GM19035 (cell line): ENCODE measurements at regions not wholly inside any gene's neighbourhood (a gene's known extent, or its start where the extent isn't known, plus 50 kb on each side); places are given as distances from the start of the nearest gene placed in this dataset.

Experiments used
- ATAC-seq: cut with Tn5 transposase; IDR thresholded peaks from one replicate; pipeline ENCODE4 v1.9.1; 2021; ENCODE audit not compliant: unreplicated experiment

- ATAC-seq, result no peak
Measured at GRCh38 chr1:60244906-60245305, 171.3 kb upstream of the C1orf87 start.

- ATAC-seq, result no peak
Measured at GRCh38 chr1:60235275-60235674, 161.7 kb upstream of the C1orf87 start.

DNA sequence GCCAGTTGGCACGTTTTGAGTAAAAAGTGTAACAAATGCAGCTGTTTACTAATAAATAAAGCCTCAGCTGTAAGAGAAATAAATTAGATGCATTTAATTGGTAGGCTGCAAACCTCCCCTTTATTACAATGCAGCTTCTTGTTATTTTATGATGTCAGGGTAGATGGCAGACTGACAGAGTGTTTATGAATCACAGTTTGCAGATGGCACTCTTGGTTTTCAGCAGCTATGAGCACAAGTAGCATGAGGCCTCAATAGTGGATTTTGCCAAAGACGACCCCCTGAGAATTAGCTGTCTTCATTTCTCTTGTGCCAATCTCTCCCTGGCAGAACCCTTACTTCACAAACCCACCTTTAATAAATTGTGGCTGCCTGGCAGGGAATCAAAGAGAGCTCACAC is 161.2 kb upstream of the C1orf87 start:
- ATAC-seq, result no peak

- no peak for ATAC-seq
Measured at GRCh38 chr1:60229821-60230220, 156.3 kb upstream of the C1orf87 start.

DNA sequence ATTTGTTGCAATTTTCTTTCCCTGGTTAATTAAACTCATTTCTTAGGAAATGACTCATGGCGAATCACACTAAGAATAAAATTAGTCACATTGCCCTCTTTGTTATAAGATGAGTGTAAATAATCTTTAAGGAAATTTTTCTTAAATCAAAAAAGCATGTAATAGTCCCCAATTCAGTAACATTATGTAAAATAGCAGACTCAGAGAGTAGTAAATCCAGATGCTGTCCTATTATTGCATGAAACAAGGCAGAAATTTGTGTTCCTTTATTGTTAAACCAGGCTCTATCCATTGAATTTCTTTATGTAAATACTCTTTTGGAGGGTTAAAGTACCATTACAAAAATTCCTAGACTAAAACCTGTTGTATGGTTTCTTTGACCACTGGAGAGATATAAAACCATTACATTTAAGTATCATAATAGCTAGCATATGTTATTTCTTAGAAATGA is 154.5 kb upstream of the C1orf87 start:
- no peak for ATAC-seq

DNA sequence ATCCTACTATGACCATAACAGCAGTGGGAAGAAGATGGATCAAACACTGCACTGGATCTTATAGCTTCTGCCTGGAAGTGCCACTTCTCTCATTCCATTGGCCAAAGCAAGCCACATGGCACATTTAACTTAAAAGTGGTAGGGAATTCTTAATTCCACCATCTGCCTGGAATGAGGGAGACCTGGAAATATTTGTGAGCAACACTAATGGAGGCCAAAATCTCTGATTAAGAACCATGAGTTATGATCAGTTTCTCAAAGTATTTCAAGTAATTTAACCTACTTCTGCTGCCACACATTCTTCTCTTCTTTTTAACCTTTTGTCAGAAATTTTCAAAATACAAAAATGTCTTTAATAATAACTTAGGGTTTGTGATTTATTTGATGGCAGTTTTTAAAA is 154.0 kb upstream of the C1orf87 start:
- no peak for ATAC-seq

DNA sequence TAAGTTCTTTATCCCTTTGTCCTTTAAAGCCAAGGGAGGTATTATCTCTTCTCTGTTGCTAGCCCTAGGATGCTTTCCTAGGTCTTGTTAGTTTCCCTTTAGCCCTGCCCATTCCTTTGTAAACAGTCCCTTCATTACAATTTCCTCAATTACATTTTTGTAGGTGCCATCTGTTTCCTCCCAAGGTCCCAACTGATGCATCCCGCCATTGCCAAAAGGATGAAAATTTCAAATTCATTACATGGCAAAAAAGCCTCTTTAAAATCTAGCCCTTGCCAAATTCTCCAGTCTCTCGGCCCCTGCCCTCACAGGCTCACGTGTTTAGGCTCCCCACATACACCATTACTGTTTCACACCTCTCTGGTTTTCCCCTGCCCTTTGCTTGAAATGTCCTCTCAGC is 151.9 kb upstream of the C1orf87 start:
- ATAC-seq, result no peak

DNA sequence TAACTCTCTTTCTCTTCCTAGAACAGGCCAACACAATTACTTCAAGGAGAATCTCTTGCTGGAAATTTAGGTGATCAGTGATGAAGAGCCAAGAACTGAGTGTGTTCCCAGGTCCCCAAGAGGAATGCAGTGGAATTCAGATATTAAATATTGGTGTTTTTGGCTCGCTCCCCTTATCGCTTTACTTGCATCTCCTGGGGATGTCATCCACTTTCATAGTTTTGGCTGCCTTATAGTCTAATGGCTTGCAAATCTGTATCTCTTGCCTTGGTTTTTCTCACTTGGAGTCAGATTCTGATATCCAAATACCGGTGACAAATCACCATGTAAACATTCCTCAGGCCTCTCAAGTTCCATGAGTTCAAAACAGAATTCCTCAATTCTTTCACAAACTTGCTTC is 151.0 kb upstream of the C1orf87 start:
- ATAC-seq, result no peak

DNA sequence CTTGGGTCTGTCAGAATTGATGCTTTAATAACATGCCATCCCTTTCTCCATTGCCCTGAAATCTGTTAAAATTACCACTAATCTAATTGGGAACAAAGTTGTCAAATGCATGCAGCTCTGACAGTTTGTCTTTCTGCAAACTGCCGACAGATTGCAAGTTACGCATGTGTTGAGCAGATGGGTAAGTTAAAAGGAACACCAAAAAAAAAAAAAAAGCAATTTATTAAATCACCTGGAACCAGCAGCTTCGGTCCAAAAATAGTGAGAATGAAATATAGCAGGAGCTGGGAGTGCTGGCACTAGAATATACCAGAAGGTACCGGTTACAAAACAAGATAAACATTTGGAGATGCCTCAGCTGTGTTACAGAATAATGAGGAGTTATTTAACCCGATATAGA is 149.6 kb upstream of the C1orf87 start:
- ATAC-seq, result no peak

DNA sequence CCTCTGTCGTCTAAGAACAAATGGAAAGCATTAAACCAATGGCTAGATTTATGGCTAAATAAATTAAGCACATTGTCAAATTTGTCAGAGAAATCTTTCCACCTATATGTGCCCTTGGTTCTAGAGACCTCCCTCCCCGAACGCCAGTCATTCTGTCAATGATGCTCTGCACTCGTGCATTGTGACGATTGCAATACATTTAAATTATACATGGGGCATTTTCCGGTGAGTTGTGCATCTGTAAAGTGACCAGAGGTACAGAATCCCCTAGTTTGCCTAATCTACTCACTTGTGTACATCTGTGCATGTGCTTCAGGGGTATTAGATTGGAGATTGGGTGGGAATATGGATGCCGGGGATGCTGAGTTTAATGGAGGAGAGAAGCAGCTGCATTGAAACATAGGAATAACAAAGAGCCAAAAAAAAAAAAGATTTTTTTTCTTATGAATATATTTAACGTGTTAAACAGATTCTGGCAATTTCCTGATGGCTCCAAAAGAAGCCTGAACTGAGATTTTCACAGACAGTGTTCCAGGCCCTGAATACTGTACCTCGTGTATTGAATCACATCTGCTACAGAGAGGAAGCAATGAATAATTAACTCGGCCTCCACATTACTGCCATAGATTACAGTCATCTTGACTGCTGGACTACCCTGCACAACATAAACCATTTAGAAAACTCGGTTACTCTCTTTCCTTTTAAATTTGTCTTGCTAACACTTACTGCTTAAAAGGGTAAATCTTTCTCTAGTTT is 149.0 kb upstream of the C1orf87 start:
- no peak for ATAC-seq

DNA sequence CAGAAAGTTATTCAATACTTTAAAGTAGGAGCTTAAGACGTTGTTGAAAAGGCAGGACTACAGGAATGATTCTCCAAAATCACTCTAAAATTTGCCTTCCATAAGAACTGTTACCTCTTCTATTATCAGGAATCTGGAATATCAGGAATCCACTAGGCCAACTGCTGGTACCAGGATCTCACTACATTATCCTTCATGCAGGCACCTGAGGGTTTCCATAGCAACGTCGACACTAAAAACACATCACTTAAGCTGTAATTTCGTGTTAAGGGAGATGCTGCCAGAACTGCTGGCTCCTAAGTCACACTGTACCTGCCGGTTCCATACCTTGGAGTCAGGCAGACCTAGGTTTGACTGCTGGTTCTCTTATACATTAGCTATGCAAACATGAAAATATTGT is 139.7 kb upstream of the C1orf87 start:
- no peak for ATAC-seq

GRCh38 chr1:60196026-60196425 is 122.5 kb upstream of the C1orf87 start:
- ATAC-seq, result no peak

GRCh38 chr1:60185684-60186083 is 112.1 kb upstream of the C1orf87 start:
- ATAC-seq, result no peak

GRCh38 chr1:60184521-60184920 is 111.0 kb upstream of the C1orf87 start:
- ATAC-seq, result no peak

GRCh38 chr1:60173729-60174505 is 100.3 kb upstream of the C1orf87 start:
- ATAC-seq, result no peak

DNA sequence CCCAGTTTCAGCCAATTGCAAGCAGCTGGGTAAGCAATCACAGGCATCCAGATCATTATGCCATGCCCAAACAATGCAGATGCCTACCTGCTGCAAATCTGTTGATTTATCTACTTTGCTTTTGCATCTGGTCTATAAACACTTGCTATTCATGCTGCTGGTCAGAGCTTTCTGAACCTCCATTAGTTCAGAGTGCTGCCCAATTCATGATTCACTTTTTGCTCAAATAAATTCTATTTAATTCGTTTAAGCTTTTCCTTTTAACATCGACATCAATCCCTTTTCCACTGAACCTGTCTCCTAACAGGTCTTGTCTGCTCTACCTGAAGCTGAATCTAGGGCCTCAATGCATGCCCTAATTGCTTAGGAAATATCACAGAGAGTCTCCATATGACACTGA is 99.4 kb upstream of the C1orf87 start:
- ATAC-seq, result no peak

DNA sequence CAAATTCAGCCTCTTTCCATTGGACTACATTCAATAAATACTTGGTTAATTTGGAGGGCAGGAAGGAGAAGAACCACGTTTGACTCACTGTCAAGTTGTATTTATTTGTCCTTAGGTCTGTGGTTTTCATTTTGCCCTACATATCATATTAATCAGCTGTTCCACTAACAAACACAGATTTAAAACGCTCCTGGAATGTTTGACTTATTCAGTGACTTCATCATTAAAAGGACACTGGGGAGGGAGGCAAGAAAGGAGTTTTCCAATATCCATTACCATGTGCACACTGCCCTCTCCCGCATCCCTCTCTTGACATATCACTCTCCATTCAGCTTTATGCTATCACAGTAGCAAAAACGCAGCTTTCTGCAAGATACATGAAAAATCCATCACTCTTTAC is 98.2 kb upstream of the C1orf87 start:
- ATAC-seq, result no peak

DNA sequence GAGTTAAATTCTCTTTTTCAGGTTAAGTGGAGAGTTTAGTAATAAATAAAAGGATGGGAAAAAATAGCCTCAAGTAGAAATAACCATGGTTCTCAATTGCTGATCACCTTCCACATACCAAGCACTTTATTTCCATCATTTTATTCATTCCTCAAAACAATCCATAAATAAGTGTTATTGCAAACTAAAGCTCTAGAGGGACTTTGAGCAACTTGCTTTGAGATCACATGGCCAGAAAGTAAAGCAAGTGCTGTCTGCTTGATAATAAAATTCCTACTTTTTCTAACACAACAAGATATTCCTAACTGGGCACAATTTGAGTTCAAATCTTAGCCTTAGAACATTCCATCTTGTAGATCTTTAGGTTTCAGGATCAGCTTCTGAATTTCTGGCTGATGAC is 97.1 kb upstream of the C1orf87 start:
- ATAC-seq, result no peak

DNA sequence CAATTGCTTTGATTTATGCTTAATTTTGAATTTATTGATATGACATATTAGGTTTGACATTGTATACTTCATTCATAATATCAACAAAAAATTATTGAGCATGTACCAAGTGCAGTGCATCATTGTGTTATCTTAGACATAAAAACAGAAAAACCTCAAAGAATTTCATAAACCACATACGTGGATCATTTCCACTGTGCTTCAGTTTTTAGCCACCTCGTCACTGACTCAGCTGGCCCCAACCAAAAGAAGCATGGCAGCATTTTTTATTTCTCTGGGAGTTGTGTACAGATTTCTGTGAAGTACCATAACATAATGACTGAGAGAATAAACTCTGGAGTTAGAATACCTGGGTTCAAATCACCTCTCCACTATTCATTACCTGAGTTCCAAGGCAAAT is 95.6 kb upstream of the C1orf87 start:
- no peak for ATAC-seq

GRCh38 chr1:60162936-60163335 is 89.4 kb upstream of the C1orf87 start:
- ATAC-seq, result no peak

DNA sequence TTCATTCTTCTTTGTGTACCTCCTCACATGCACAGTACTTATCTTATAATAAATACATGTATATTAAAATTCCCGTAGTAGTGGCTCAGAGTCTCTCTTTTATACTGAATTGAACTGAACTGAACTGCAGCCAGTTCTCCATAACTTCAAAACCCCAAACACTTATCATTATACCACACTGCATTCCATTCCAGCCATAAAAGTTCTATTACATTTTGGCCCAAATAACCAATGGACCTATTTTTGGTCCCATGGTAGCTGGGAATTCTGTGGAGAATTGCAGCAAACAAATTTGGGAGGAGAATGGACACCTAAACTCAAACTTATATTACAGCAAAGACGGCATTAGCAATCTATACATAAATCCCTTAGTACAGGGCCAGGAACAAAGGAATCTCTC is 86.6 kb upstream of the C1orf87 start:
- no peak for ATAC-seq

- no peak for ATAC-seq
Measured at GRCh38 chr1:60156371-60156770, 82.8 kb upstream of the C1orf87 start.

DNA sequence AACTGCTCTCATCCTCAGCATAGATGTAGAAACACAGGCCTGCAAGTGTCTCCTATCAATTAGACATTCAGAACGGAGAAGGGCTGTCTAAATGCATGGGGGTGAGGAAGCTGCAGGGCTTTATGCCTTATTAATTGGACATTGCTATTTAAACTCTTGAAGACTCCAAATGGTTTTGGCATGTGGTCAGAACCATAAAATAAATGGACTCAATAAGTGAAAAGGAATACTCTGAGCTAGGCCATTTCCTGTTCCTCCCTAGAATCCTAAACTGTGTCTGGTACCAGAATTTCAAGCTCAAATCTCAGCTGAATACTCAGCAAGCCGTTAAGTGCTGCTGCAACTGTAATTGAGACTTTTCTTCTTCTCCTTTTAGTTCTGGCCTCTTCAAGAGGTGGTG is 80.4 kb upstream of the C1orf87 start:
- no peak for ATAC-seq
